Right lobe of liver (tissue), 4 donors: ENCODE measurements at regions not wholly inside any gene's neighbourhood (a gene's known extent, or its start where the extent isn't known, plus 50 kb on each side); places are given as distances from the start of the nearest gene placed in this dataset.

Experiments used
- POLR2A ChIP-seq: fragments of 450-650 bp; IDR thresholded peaks from one replicate; pipeline ENCODE4 v1.6.1; 2017; ENCODE audit warnings: antibody characterized with exemption, mild to moderate bottlenecking
- TF ChIP-seq, protein P1 (sequence below), 4 donors: fragments of 200-600 bp in 3 of 4; fragments of 450-650 bp in 1 of 4; IDR thresholded peaks; one replicate each; pipeline versions ENCODE4 v1.5.1 to v1.8.0; 2016 to 2022; ENCODE audit warnings: antibody characterized with exemption in 4 of 4, mild to moderate bottlenecking in 2 of 4
- donor health status: DM: no; HTN: no; CAD: no.
- donor health status: DM: no; HTN: no; CAD: no.
- donor health status: DM: no; HTN: yes; CAD: no.

DNA sequence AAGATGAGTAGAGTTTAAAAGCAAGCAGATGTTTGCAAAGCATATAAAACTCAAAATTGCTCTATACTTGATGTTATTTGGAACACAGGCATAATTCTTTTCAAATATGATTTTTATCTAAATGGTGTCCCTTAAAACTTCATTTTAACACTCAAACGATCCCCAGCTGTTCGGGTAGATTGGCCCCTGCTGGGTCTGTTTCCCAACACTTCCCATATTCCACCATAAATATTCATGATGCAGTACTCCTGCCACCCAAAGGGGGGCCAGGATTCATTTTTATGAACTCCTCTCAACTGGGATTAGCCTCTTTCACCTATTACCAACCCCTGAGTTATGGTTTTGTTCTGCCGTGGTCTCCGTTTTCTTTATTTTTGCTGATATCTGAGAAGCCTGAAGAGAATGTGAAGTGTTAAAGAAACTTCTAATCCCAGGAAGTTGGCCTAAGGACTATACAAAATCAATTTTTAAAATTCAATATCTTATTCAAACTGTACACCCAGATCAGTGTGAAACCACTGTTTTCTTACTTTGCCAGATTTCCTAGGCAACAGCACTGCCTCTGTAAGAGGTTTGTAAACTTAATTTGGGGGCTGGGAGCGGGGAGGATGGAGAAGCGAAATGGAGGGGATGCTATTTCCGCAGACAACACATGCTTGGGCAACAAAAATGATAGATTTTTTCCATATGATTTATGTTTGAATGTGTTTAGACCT is 384.1 kb downstream of the DMRT2 start:
- TF ChIP-seq, protein P1, sequence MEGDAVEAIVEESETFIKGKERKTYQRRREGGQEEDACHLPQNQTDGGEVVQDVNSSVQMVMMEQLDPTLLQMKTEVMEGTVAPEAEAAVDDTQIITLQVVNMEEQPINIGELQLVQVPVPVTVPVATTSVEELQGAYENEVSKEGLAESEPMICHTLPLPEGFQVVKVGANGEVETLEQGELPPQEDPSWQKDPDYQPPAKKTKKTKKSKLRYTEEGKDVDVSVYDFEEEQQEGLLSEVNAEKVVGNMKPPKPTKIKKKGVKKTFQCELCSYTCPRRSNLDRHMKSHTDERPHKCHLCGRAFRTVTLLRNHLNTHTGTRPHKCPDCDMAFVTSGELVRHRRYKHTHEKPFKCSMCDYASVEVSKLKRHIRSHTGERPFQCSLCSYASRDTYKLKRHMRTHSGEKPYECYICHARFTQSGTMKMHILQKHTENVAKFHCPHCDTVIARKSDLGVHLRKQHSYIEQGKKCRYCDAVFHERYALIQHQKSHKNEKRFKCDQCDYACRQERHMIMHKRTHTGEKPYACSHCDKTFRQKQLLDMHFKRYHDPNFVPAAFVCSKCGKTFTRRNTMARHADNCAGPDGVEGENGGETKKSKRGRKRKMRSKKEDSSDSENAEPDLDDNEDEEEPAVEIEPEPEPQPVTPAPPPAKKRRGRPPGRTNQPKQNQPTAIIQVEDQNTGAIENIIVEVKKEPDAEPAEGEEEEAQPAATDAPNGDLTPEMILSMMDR (IDR thresholded peaks at IDR 0.05): no peak
- TF ChIP-seq POLR2A: no peak
